Gastrocnemius medialis (tissue), 4 donors: ENCODE measurements at regions not wholly inside any gene's neighbourhood (a gene's known extent, or its start where the extent isn't known, plus 50 kb on each side); places are given as distances from the start of the nearest gene placed in this dataset.

Experiments used
- CTCF ChIP-seq, 5 experiments: fragments of 450-650 bp in 3 of 5; fragments of 200-600 bp in 2 of 5; sonication (generic) in 2 of 5; IDR thresholded peaks in 4 of 5; conservative IDR thresholded peaks in 1 of 5; 1 replicate in 4 of 5; 2 replicates in 1 of 5; pipeline ENCODE4 v1.5.1; 2016 to 2019; ENCODE audit warnings: antibody characterized with exemption in 5 of 5, mild to moderate bottlenecking in 3 of 5, moderate library complexity in 3 of 5
- POLR2A ChIP-seq, 2 donors: fragments of 450-650 bp; IDR thresholded peaks; one replicate each; pipeline ENCODE4 v1.6.1; 2017; ENCODE audit warnings: antibody characterized with exemption in 2 of 2, mild to moderate bottlenecking in 2 of 2, moderate library complexity in 2 of 2

- TF ChIP-seq CTCF (IDR thresholded peaks at IDR 0.05 in 4 of 5, conservative IDR thresholded peaks at IDR 0.05 in 1 of 5) (no peak), POLR2A (IDR thresholded peaks at IDR 0.05) (no peak)
Observed at GRCh38 chr16:63157818-63158217, 1121.6 kb upstream of the CDH8 start.
